Ishikawa (cell line): ENCODE measurements at regions not wholly inside any gene's neighbourhood (a gene's known extent, or its start where the extent isn't known, plus 50 kb on each side); places are given as distances from the start of the nearest gene placed in this dataset.

Source experiments
- CEBPB ChIP-seq: IDR thresholded peaks from 2 replicates; pipeline ENCODE4 v1.6.1; 2012
- CREB1 ChIP-seq: IDR thresholded peaks from 2 replicates; pipeline ENCODE4 v1.6.1; 2012; ENCODE audit warnings: low read depth
- EGR1 ChIP-seq: IDR thresholded peaks from 2 replicates; pipeline ENCODE4 v1.6.1; 2012
- EP300 ChIP-seq: IDR thresholded peaks from 2 replicates; pipeline ENCODE4 v1.6.1; 2012; ENCODE audit warnings: borderline replicate concordance
- MAX ChIP-seq: IDR thresholded peaks from 2 replicates; pipeline ENCODE4 v1.6.1; 2012
- NFIC ChIP-seq: IDR thresholded peaks from 2 replicates; pipeline ENCODE4 v1.6.1; 2012
- RAD21 ChIP-seq: IDR thresholded peaks from 2 replicates; pipeline ENCODE4 v1.6.1; 2012; ENCODE audit warnings: low read depth
- REST ChIP-seq: IDR thresholded peaks from 2 replicates; pipeline ENCODE4 v1.6.1; 2012; ENCODE audit warnings: low read depth, mild to moderate bottlenecking
- TEAD4 ChIP-seq: IDR thresholded peaks from 2 replicates; pipeline ENCODE4 v1.6.1; 2012
- YY1 ChIP-seq: IDR thresholded peaks from 2 replicates; pipeline ENCODE4 v1.6.1; 2012; ENCODE audit warnings: low read depth
- ZBTB7A ChIP-seq: IDR thresholded peaks from 2 replicates; pipeline ENCODE4 v1.6.1; 2012; ENCODE audit warnings: low read depth
- TF ChIP-seq, protein P1 (sequence below): IDR thresholded peaks from 2 replicates; pipeline ENCODE4 v1.6.1; 2012

DNA sequence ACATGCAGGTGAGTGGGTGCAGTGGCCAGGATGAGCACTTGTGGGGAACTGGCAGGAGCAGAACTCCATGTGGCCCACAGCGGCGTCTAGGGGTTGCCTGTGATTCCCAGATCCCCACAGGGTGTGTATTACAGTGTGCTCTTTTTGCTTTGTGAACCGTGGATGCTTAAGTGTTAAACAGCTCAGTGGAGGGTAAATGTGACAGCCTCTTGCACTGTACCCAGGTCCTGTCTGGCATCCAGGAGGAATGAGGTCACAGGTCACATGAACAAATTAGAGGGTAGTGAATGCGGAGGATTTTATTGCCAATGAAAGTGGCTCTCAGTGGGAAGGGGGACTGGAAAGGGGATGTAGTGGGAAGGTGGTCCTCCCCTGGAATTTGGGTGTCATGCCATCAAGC lies 447.8 kb downstream of the SPRY1 start:
- TF ChIP-seq, protein P1, sequence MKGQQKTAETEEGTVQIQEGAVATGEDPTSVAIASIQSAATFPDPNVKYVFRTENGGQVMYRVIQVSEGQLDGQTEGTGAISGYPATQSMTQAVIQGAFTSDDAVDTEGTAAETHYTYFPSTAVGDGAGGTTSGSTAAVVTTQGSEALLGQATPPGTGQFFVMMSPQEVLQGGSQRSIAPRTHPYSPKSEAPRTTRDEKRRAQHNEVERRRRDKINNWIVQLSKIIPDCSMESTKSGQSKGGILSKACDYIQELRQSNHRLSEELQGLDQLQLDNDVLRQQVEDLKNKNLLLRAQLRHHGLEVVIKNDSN, result no peak
- no peak for TF ChIP-seq EP300
- no peak for TF ChIP-seq REST
- no peak for TF ChIP-seq CREB1
- TF ChIP-seq RAD21, result no peak
- TF ChIP-seq MAX, result no peak
- TF ChIP-seq TEAD4, result no peak
- TF ChIP-seq CEBPB, result no peak
- no peak for TF ChIP-seq ZBTB7A
- TF ChIP-seq NFIC, result no peak
- no peak for TF ChIP-seq EGR1
- no peak for TF ChIP-seq YY1
